ENCODE measurements at regions not wholly inside any gene's neighbourhood (a gene's known extent, or its start where the extent isn't known, plus 50 kb on each side); places are given as distances from the start of the nearest gene placed in this dataset.

- no peak for TF ChIP-seq CTCF (conservative IDR thresholded peaks at IDR 0.05)
- H3K27ac ChIP-seq, result no peak overlapping the region
Observed at GRCh38 chr2:234747032-234747431, 204.8 kb upstream of the SH3BP4 start.

GRCh38 chr2:234745347-234745746 is 206.5 kb upstream of the SH3BP4 start:
- 0 out of 2 replicates have a peak, but pooled peaks have one; percentile 24 for TF ChIP-seq CTCF (conservative IDR thresholded peaks at IDR 0.05)
- no peak overlapping the region for H3K27ac ChIP-seq

GRCh38 chr2:234741976-234742375 is 209.8 kb upstream of the SH3BP4 start:
- no peak overlapping the region for H3K27ac ChIP-seq
- no peak for TF ChIP-seq CTCF (conservative IDR thresholded peaks at IDR 0.05)

- no peak for TF ChIP-seq CTCF (conservative IDR thresholded peaks at IDR 0.05)
Observed at GRCh38 chr2:234739061-234739460, 212.8 kb upstream of the SH3BP4 start.

GRCh38 chr2:234735829-234736228 is 216.0 kb upstream of the SH3BP4 start:
- no peak for TF ChIP-seq CTCF (conservative IDR thresholded peaks at IDR 0.05)
- no peak overlapping the region for H3K27ac ChIP-seq

More at GRCh38 chr2:234739061-234739460, 212.8 kb upstream of the SH3BP4 start:
- no peak overlapping the region for H3K27ac ChIP-seq

- no peak for TF ChIP-seq CTCF (conservative IDR thresholded peaks at IDR 0.05)
- no peak overlapping the region for H3K27ac ChIP-seq
Observed at GRCh38 chr2:234733795-234734600, 217.8 kb upstream of the SH3BP4 start.

- H3K27ac ChIP-seq, result no peak overlapping the region
- no peak for TF ChIP-seq CTCF (conservative IDR thresholded peaks at IDR 0.05)
Observed at GRCh38 chr2:234733093-234733489, 218.7 kb upstream of the SH3BP4 start.

Measured in VCaP (cell line).